WI38 (cell line): ENCODE measurements at regions not wholly inside any gene's neighbourhood (a gene's known extent, or its start where the extent isn't known, plus 50 kb on each side); places are given as distances from the start of the nearest gene placed in this dataset.

Source experiments
- H3K4me3 ChIP-seq: 2 replicates; pipeline ENCODE4 v1.5.1; 2011; ENCODE audit warnings: low read depth, mild to moderate bottlenecking, control low read depth, low read length
- CTCF ChIP-seq: IDR thresholded peaks from 2 replicates; pipeline ENCODE4 v1.5.1; 2012; ENCODE audit warnings: low read depth, mild to moderate bottlenecking, control low read depth, low read length

- TF ChIP-seq CTCF = no peak
Measured at GRCh38 chr1:78281580-78281979, 209.2 kb upstream of the PTGFR start.

GRCh38 chr1:78283691-78284090, 207.1 kb upstream of the PTGFR start:
- H3K4me3 ChIP-seq = no peak overlapping the region
- TF ChIP-seq CTCF = no peak

More at GRCh38 chr1:78281580-78281979, 209.2 kb upstream of the PTGFR start:
- no peak overlapping the region for H3K4me3 ChIP-seq

- no peak overlapping the region for H3K4me3 ChIP-seq
- no peak for TF ChIP-seq CTCF
Measured at GRCh38 chr1:78284354-78284753, 206.4 kb upstream of the PTGFR start.

- H3K4me3 ChIP-seq = no peak overlapping the region
- no peak for TF ChIP-seq CTCF
Measured at GRCh38 chr1:78286686-78287085, 204.1 kb upstream of the PTGFR start.

- no peak overlapping the region for H3K4me3 ChIP-seq
- TF ChIP-seq CTCF = no peak
Measured at GRCh38 chr1:78289603-78290002, 201.2 kb upstream of the PTGFR start.

GRCh38 chr1:78291418-78291817, 199.4 kb upstream of the PTGFR start:
- H3K4me3 ChIP-seq = no peak overlapping the region
- TF ChIP-seq CTCF = no peak

GRCh38 chr1:78291872-78292271, 198.9 kb upstream of the PTGFR start:
- H3K4me3 ChIP-seq = no peak overlapping the region
- TF ChIP-seq CTCF = no peak

- TF ChIP-seq CTCF = no peak
Measured at GRCh38 chr1:78292361-78292760, 198.4 kb upstream of the PTGFR start.

More at GRCh38 chr1:78292361-78292760, 198.4 kb upstream of the PTGFR start:
- no peak overlapping the region for H3K4me3 ChIP-seq
